ENCODE measurements at regions not wholly inside any gene's neighbourhood (a gene's known extent, or its start where the extent isn't known, plus 50 kb on each side); places are given as distances from the start of the nearest gene placed in this dataset.
A peak's percentile ranks its signal among the peaks of the same experiment; 100 is the strongest.

DNA sequence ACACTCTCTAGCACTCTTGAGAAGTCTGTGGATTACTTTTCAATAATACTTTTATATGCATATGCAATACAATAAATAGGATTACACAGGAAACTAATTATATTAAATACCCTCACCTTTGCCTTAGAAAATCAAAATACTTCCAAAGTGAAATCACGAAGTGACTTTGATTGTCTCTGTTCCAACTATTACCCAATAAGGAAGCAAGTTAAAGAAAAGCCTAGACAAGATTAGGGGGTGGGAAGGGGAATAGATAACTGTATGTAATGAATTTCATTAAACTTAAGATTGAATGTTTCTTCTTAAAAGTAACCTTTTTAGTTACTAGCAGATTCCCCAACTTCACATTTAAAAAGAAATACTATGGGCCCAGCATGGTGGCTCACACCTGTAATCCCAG, 66.6 kb upstream of the SOX4 start:
- no peak for TF ChIP-seq POLR2AphosphoS5 (IDR thresholded peaks at IDR 0.05)
- TF ChIP-seq POLR2A (IDR thresholded peaks at IDR 0.05), result no peak
- TF ChIP-seq, protein P1, sequence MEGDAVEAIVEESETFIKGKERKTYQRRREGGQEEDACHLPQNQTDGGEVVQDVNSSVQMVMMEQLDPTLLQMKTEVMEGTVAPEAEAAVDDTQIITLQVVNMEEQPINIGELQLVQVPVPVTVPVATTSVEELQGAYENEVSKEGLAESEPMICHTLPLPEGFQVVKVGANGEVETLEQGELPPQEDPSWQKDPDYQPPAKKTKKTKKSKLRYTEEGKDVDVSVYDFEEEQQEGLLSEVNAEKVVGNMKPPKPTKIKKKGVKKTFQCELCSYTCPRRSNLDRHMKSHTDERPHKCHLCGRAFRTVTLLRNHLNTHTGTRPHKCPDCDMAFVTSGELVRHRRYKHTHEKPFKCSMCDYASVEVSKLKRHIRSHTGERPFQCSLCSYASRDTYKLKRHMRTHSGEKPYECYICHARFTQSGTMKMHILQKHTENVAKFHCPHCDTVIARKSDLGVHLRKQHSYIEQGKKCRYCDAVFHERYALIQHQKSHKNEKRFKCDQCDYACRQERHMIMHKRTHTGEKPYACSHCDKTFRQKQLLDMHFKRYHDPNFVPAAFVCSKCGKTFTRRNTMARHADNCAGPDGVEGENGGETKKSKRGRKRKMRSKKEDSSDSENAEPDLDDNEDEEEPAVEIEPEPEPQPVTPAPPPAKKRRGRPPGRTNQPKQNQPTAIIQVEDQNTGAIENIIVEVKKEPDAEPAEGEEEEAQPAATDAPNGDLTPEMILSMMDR (IDR thresholded peaks at IDR 0.05), result no peak
- TF ChIP-seq EP300 (IDR thresholded peaks at IDR 0.05), result no peak
- H3K4me3 ChIP-seq, result no peak overlapping the region
- H3K27me3 ChIP-seq, result no peaks in the 10 kb centered on the region
- no peak for ATAC-seq
- H3K4me1 ChIP-seq, result no peaks in the 10 kb centered on the region
- 0% methylated on average over 1 of the region's 1 CpG for WGBS, 2 donors (ENCODE audit: low coverage in 1 of 2)
- H3K36me3 ChIP-seq, result no peaks in the 10 kb centered on the region
- no peaks in the 10 kb centered on the region for H3K9me3 ChIP-seq
- no peak overlapping the region for H3K27ac ChIP-seq

DNA sequence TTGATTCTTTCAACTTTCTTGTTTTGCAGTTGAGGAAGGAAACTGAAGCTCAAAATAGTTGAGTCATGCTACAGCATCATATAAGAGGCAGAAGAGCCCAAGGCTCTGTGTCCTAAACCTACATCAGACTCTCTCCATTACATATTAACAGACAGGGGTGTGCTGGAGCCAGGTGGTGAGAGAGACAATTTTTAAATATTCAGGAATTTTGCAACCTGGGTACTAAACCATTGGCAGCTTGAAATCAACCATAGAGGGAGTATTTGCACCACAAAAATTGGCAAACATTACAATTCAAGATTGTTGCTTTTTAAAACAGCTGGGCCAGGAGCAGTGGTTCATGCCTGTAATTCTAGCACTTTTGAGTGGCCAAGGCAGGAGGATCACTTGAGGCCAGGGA, 65.8 kb upstream of the SOX4 start:
- ATAC-seq, result no peak
- no peaks in the 10 kb centered on the region for H3K27me3 ChIP-seq
- H3K4me1 ChIP-seq, result no peaks in the 10 kb centered on the region
- no peak overlapping the region for H3K4me3 ChIP-seq
- no peak for TF ChIP-seq POLR2AphosphoS5 (IDR thresholded peaks at IDR 0.05)
- TF ChIP-seq, protein P1 (IDR thresholded peaks at IDR 0.05), result peak in 1 of 4 experiments; percentile 10
- no peak for TF ChIP-seq EP300 (IDR thresholded peaks at IDR 0.05)
- TF ChIP-seq POLR2A (IDR thresholded peaks at IDR 0.05), result no peak
- H3K9me3 ChIP-seq, result no peaks in the 10 kb centered on the region
- H3K36me3 ChIP-seq, result no peaks in the 10 kb centered on the region
- no peak overlapping the region for H3K27ac ChIP-seq

DNA sequence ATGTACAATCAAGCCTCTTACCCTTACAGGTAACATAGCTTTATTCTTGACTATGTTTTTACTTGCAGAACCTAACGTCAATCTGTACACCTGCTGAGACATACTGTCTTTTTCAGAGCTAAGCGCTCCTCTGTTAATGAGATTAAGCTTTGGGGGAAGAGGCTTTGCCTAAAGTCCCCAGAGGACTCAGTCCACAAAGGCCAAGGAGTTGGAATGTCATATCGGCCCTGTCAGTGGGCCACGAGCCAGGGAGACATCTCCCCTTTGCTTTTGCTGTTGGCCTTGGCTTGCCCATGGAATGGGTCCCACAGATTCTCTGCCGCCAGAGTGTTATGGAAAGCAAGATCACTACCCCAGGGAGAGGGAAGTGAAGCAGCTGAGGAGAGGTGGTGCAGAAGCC, 64.1 kb upstream of the SOX4 start:
- TF ChIP-seq, protein P1 (IDR thresholded peaks at IDR 0.05), result no peak
- TF ChIP-seq EP300 (IDR thresholded peaks at IDR 0.05) (no peak), POLR2AphosphoS5 (IDR thresholded peaks at IDR 0.05) (no peak), POLR2A (IDR thresholded peaks at IDR 0.05) (no peak)
- Histone ChIP-seq H3K36me3 (no peaks in the 10 kb centered on the region), H3K27me3 (no peaks in the 10 kb centered on the region), H3K9me3 (no peaks in the 10 kb centered on the region), H3K4me3 (no peak overlapping the region), H3K4me1 (no peaks in the 10 kb centered on the region), H3K27ac (no peak overlapping the region)
- ATAC-seq, result no peak
- 71 to 94% methylated on average over 1 to 3 of the region's 5 CpGs for WGBS, 2 donors (ENCODE audit: low coverage in 1 of 2)

GRCh38 chr6:21531393-21531792, 62.2 kb upstream of the SOX4 start:
- ATAC-seq, result no peak
- H3K4me1 ChIP-seq, result no peaks in the 10 kb centered on the region
- WGBS, 2 donors (ENCODE audit: low coverage in 1 of 2), result 67 to 100% methylated on average over 3 of the region's 3 CpGs

GRCh38 chr6:21533678-21534077, 59.9 kb upstream of the SOX4 start:
- Histone ChIP-seq H3K27me3 (no peaks in the 10 kb centered on the region), H3K36me3 (no peaks in the 10 kb centered on the region), H3K4me3 (no peak overlapping the region), H3K9me3 (no peaks in the 10 kb centered on the region), H3K4me1 (no peaks in the 10 kb centered on the region), H3K27ac (no peak overlapping the region)
- WGBS, 2 donors (ENCODE audit: low coverage in 1 of 2), result 28 to 45% methylated on average over 1 of the region's 1 CpG
- ATAC-seq, result no peak
- TF ChIP-seq POLR2A (IDR thresholded peaks at IDR 0.05) (no peak), POLR2AphosphoS5 (IDR thresholded peaks at IDR 0.05) (no peak), EP300 (IDR thresholded peaks at IDR 0.05) (no peak)
- TF ChIP-seq, protein P1 (IDR thresholded peaks at IDR 0.05), result no peak

More at GRCh38 chr6:21531393-21531792, 62.2 kb upstream of the SOX4 start:
- Histone ChIP-seq H3K27ac (no peak overlapping the region), H3K9me3 (no peaks in the 10 kb centered on the region), H3K36me3 (no peaks in the 10 kb centered on the region), H3K27me3 (no peaks in the 10 kb centered on the region), H3K4me3 (no peak overlapping the region)
- TF ChIP-seq POLR2A (IDR thresholded peaks at IDR 0.05), result no peak
- TF ChIP-seq POLR2AphosphoS5 (IDR thresholded peaks at IDR 0.05), result no peak
- TF ChIP-seq, protein P1 (IDR thresholded peaks at IDR 0.05), result no peak
